ENCODE measurements at regions not wholly inside any gene's neighbourhood (a gene's known extent, or its start where the extent isn't known, plus 50 kb on each side); places are given as distances from the start of the nearest gene placed in this dataset.

DNA sequence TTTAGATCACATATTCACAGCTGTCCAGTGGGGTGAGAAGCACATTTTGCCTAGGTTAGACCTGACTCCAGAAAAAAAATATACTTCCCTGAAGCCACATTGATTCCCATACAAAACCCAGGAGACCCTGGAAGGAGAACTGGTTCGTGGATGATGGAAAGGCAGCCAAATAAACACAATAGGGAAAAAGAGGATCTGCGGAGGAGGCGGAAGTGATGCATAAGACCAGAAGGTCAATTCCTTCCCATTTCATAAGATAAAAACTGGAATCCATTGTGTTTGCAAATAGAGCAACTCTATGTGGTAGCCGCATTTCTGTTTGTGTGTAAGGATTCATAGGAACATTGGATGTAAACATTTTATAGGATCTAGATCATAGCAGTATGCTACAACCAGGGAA, 781.9 kb upstream of the GRM7 start:
- no peak for DNase-seq (ENCODE audit: low read depth in 1 of 2, low spot score in 1 of 2)

GRCh38 chr3:6079561-6080179, 781.2 kb upstream of the GRM7 start:
- no peak for DNase-seq (ENCODE audit: low read depth in 1 of 2, low spot score in 1 of 2)

GRCh38 chr3:6088433-6088832, 772.5 kb upstream of the GRM7 start:
- no peak for DNase-seq (ENCODE audit: low read depth in 1 of 2, low spot score in 1 of 2)

DNA sequence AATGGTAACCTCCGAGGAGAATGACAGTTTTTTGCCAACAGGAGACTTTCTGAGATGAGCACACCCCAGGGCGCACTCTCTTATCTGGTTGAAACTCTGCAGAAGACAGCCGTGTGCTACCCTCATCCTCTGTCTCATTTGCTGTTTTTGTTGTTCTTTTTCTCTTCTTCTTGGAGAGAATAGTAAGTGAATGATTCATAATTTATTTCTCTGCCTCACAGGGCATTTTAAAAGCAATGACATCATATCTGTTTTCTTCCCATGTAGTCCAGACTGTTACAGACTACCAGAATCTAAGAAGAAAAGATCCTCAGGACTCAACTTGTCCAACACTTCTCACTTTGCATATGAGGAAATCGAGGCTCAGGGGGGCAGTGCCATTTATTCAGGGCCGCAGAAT, 771.1 kb upstream of the GRM7 start:
- DNase-seq (ENCODE audit: low read depth in 1 of 2, low spot score in 1 of 2) = no peak

GRCh38 chr3:6091262-6091661, 769.7 kb upstream of the GRM7 start:
- DNase-seq (ENCODE audit: low read depth in 1 of 2, low spot score in 1 of 2) = no peak

GRCh38 chr3:6095006-6095405, 765.9 kb upstream of the GRM7 start:
- DNase-seq (ENCODE audit: low read depth in 1 of 2, low spot score in 1 of 2) = no peak

GRCh38 chr3:6097021-6097420, 763.9 kb upstream of the GRM7 start:
- DNase-seq (ENCODE audit: low read depth in 1 of 2, low spot score in 1 of 2) = no peak

- no peak for DNase-seq (ENCODE audit: low read depth in 1 of 2, low spot score in 1 of 2)
These were observed 763.4 kb upstream of the GRM7 start for GRCh38 chr3:6097556-6097955.

- no peak for DNase-seq (ENCODE audit: low read depth in 1 of 2, low spot score in 1 of 2)
These were observed 762.3 kb upstream of the GRM7 start for GRCh38 chr3:6098516-6099157.

- DNase-seq (ENCODE audit: low read depth in 1 of 2, low spot score in 1 of 2) = no peak
These were observed 761.3 kb upstream of the GRM7 start for GRCh38 chr3:6099458-6100075.

GRCh38 chr3:6105187-6105586, 755.7 kb upstream of the GRM7 start:
- DNase-seq (ENCODE audit: low read depth in 1 of 2, low spot score in 1 of 2) = no peak

GRCh38 chr3:6108957-6109356, 752.0 kb upstream of the GRM7 start:
- DNase-seq (ENCODE audit: low read depth in 1 of 2, low spot score in 1 of 2) = no peak

DNA sequence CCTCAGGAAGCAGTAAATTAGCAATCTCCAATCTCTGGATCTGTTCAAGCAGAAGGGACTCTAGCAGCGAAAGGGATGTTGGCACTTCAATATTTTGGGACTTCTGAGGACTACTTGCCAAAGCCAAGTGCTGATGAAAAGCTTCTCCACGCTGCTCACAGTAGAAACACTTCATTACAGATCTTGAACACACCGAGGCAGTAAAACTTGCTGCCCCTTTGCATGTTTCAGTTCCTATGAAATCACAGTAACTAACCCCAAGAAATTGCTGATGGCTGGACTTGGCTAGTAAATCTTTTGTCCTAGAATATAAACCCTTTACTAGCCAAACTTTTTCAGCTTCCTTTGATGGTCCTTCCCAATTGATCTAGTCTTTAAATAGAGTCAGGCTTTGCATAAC, 750.5 kb upstream of the GRM7 start:
- DNase-seq (ENCODE audit: low read depth in 1 of 2, low spot score in 1 of 2) = no peak

- DNase-seq (ENCODE audit: low read depth in 1 of 2, low spot score in 1 of 2) = no peak
These were observed 748.4 kb upstream of the GRM7 start for GRCh38 chr3:6112546-6112945.

GRCh38 chr3:6113338-6113737, 747.6 kb upstream of the GRM7 start:
- no peak for DNase-seq (ENCODE audit: low read depth in 1 of 2, low spot score in 1 of 2)

- DNase-seq (ENCODE audit: low read depth in 1 of 2, low spot score in 1 of 2) = no peak
These were observed 741.5 kb upstream of the GRM7 start for GRCh38 chr3:6119367-6119766.

- no peak for DNase-seq (ENCODE audit: low read depth in 1 of 2, low spot score in 1 of 2)
These were observed 740.1 kb upstream of the GRM7 start for GRCh38 chr3:6120786-6121185.

DNA sequence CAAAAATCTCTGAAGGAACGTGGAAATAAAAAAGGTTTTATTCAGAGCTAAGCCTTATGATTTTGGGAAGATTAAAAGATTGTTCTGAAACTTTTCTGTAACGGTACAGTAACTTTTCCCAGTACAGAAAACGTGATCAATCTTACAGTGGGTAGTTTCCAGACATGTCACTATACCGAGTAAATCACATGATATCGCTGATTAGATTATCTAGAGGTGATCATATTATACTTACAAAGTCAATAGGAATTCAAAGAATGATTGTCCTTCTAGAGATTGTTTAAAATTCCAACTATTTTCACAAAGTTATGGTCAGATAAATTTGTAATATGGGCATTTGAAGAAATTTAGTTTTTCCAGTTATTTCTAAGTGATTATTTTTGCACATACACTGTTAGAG, 736.0 kb upstream of the GRM7 start:
- no peak for DNase-seq (ENCODE audit: low read depth in 1 of 2, low spot score in 1 of 2)

- DNase-seq (ENCODE audit: low read depth in 1 of 2, low spot score in 1 of 2) = no peak
These were observed 735.4 kb upstream of the GRM7 start for GRCh38 chr3:6125520-6125919.

- DNase-seq (ENCODE audit: low read depth in 1 of 2, low spot score in 1 of 2) = no peak
These were observed 728.1 kb upstream of the GRM7 start for GRCh38 chr3:6132684-6133432.

- no peak for DNase-seq (ENCODE audit: low read depth in 1 of 2, low spot score in 1 of 2)
These were observed 718.2 kb upstream of the GRM7 start for GRCh38 chr3:6142707-6143106.

DNA sequence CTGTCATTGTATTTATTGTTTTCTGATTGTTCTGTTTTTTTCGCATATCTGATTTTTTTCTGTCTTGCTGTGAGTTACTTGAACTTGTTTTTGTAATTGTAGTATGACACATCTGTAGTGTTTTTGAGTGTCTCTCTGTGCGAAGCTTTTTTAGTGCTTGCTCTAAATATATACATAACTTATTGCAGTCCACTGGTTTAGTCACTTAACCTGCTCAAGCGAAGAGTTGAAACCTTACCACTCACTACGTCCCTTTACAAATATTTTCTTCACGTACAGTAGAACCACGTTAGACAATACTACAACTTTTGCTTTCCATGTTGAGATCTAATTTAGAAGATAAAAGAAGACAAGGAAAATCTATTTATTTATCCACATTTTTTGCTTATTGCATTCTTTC, 713.0 kb upstream of the GRM7 start:
- DNase-seq (ENCODE audit: low read depth in 1 of 2, low spot score in 1 of 2) = no peak

Data from activated T-helper 1 cell treated with anti-CD3 and anti-CD28 coated beads, Interleukin-2, amount 50 U/mL, for 16 hours (primary cell).